ENCODE measurements at regions not wholly inside any gene's neighbourhood (a gene's known extent, or its start where the extent isn't known, plus 50 kb on each side); places are given as distances from the start of the nearest gene placed in this dataset.

DNA sequence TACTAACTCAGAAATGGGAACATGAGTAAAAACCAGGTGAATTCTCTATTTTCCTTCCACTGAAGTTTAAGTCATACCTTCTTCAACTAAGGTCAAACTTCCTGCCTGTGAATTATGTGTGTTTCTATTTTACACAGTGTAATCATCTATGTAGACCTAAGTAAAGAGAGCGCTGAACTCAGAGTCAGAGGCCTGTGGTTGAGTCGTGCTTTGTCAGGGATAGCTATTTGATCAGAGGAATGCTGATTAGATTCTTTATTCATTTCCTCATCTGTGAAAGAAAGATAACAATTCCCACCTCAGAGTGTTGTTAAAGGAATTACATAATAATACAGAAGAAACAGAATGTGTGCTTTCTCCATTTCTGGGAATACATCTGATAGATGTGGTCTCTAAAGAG lies 654.1 kb downstream of the STIM2 start:
- DNase-seq, result no peak

DNA sequence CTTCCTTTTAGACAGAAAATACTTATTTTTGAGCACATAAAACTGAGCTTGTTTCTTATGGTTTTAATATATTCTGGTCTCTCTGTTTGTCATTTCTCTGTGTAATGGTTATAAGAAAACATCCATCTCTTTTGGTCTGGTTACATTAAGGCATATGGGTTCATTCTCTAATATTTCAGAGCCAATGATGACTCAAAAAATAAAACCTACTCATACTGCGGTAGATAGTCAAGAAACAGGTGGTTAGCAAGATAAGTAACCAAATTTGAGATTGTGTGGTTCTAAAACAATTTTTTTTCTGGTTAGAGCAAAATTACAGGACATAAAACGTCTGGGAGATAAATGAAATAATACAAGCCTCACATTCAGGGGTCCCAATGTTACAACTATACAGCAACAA lies 654.5 kb downstream of the STIM2 start:
- DNase-seq, result no peak

DNA sequence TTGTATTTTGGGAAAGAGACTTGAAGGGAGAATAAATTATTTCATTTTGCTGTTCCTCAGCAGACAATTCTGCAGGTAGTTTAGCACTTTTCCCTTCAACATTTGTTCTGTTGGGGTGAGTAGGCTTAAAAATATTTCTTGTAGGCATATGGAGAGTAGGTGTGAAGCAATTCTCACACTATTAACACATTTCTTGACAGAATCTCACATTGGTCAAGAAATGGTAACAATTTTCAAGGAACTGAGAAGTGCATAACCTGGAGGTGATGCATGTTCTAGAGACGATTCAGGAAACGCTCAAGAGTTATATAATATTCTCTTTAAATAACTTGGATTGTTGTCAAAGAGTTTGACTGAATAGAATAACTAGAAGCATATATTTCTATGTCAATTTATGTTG lies 658.2 kb downstream of the STIM2 start:
- no peak for DNase-seq

DNA sequence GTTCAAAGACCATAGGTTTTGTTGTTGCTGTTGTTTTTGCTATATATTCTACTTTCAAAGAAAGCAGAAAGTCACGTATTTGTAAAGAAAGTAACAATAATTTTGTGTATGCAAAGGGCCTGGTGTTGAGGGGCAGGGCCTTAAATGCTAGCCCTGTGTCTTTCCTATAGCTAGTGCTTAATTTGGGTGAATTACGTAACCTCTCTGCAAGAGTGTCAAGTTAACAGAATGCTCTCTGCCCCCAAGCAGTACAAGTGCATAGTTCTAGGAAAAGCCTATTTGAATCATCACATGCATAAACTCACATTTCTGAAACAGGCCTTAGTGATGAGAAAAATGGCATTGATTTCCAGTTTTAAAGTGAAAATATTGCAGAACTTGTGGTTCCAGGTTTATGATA lies 663.6 kb downstream of the STIM2 start:
- no peak for DNase-seq

DNA sequence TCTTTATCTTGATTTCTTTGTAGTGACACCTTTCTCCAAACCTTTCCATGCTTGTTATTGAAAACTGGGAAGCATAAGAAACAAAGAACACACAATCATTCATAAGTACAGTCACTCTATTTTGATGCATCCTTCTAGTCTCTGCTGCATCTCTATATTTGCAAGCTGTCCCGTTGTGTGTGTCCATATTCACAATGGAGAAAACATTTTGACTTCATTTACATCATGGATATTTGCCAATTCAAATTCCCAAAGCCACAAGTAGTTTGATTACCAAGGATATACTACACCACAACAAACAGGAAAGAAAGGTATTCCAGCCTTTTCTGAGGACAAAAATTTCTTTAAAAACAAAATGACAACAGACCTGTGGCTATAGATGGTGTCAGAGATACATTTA lies 673.8 kb downstream of the STIM2 start:
- no peak for DNase-seq

DNA sequence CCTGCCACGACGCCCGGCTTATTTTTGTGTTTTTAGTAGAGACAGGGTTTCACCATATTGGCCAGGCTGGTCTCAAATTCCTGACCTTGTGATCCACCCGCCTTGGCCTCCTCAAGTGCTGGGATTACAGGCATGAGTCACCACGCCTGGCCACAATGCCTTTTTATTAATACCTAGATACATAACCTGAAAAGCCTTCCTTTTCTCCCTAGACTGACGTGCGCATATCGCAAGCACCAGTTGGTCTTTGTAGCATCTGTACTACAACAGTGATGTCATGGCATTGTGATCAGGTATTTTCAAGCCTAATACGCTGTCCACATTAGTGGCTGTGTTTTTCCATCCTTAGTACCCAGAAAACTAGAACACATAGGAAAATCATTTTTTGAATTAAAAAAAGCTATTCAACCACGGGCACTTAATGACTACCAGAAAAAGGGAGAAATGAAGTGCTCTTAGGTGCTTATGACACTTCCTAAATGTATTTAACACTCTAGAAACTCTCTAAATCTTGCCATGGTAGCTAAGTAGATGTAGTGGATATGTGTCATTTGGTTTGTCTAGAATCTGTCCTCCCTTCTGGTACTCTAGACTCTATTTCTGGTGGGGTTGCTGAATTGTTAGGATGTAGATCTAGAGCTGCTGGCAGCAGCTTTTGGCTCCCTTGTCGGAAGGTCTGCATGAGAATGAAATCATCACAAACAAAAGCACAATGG lies 707.8 kb downstream of the STIM2 start:
- DNase-seq, result no peak

DNA sequence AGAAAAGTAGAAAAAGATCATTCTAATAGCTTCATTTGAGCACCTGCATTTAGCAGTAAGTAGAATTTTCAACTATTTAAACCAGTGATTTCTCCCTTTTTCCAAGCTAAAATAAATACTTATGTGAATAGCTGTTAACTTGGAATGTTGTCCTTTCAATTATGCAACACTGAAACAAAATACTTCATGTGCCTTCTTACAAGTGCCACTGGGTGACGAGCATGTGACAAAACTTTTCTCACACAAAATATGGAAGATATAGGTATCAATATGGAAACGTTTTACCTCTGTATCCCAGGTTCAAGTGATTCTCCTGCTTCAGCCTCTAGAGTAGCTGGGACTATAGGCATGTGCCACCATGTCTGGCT lies 708.3 kb downstream of the STIM2 start:
- DNase-seq, result no peak

DNA sequence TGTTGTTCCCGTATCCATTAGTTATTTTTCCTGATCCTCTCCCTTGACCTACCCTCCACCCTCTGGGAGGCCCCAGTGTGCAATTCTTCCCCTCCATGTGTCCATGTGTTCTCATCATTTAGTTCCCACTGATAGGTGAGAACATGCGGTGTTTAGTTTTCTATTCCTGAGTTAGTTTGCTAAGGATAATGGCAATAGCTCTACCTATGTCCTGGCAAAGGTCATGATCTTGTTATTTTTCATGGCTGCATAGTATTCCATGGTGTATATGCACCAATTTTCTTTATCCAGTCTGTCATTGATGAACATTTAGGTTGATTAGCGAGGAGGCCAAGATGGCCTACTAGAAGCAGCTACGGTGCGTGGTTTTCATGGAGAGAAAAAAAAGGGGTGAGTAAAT lies 714.1 kb downstream of the STIM2 start:
- no peak for DNase-seq

DNA sequence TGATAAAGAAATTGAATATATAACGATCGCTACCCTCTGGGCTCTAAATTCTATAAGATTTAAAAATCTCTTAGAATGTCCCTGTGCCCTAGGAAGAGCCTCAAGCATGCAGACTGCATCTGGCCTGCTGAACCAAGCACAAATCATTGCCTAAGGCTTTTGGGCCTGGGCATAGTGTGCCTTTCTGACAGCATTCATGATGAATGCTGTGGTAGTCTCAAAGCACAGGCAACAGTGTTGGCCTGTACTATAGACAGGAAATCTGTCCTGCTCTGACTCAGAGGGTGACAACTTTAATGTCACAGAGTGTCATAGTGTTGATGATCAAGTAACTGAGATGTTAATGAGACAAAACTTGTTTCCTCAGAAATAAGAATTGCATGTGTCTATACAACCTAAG lies 717.3 kb downstream of the STIM2 start:
- no peak for DNase-seq

DNA sequence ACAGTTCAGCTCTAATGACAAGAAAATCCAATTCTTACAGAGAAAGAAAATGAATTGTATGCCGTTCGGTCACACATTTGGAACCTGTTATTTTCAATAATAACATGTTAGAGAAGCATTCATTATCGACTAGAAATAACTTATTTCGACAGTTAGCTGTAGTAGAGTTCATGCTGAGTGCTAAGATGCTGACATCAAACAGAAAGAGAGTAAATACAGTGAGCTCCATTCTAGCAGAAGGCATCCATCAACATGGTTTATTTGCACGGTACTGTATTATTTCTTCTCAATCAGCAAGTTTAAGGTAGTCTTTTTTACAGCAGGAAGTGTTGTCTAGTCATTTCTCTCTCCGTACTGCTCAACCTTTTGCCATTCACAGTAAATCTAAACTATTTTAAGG lies 732.1 kb downstream of the STIM2 start:
- DNase-seq, result no peak

DNA sequence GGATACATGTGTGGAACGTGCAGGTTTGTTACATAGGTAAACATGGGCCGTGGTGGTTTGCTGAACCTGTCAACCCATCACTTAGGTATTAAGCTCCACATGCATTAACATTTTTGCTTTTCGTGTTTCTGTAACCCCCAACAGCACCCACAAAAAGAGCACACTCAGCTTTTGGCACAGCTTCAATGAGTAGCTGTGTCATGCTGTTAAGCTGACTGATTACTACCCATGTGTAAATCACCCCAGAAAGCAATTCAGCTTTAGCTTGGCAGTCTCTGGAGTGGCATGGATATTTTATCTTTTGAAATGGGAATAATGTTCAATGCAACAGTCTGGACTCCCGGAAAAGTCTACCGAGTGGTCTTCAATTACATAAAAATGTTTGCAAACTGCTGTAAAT lies 734.3 kb downstream of the STIM2 start:
- no peak for DNase-seq

DNA sequence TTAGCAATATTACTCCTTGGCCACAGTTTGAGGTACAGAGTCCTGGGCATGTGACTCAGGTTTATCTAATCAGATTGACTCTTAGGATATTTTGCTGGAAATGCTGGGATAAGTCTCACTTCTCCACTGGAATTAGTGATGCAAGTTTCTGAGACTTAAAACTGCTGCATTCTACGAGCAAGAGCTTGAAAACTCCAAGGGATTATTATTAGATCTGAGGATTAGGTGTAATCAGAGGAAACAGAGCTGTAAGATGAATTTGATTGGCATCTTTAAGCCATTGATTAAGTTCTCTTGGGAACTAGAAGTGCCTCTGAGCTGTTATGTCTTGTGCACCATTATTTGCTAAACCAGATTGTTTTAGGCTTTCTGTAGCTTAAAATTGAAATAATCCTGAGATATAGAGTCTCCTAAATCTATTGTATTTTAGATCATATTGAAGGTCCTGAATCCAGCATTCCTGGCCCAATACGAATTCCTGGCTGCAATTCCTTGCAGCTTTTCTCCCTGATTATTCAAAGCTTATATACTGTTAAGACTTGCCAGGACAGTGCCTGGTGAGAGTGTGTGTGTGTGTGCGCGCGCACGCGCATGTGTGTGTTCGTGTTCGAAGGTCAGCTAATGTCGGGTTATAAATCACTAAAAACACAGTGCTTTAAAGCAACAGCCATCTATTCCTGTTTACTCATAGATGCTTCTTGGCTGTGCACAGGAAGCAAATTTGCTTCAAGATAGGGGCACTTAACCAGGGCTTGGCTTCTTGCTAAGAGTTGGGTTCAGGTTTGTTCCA lies 735.1 kb downstream of the STIM2 start:
- no peak for DNase-seq

DNA sequence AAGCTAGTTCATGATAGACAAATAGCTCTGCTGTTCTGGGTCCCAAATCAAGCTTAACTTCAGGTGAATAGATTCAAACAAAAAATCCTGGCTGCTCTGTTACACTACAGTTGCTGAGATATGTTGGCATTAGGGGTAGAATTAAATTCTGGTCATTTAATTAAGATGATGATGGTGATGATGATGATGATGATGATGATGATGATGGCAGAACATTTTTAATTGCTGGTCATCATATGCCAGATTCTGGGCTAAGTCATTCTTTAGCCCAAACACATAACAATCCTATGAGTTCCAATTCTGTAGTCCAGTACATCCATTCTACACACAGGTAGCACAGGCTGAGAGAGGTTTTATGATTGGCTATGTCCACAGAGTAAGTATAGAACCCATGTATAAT lies 741.5 kb downstream of the STIM2 start:
- no peak for DNase-seq

DNA sequence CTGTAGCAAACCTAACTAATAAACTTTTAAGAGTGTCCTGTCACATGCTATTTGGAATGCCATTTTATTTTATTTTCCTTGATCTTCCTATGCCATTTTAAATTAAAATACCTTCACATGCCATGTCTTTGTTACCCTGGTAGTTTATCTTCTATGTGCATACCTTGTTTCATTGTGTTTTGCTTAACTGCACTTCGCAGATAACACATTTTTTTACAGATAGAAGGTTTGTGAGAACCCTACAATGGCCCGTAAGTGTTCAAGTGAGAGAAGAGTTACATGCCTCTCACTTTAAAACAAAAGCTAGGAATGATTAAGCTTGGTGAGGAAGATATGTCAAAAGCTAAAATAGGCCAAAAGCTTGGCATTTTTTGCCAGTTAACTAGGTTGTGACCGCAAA lies 744.1 kb downstream of the STIM2 start:
- DNase-seq, result no peak

DNA sequence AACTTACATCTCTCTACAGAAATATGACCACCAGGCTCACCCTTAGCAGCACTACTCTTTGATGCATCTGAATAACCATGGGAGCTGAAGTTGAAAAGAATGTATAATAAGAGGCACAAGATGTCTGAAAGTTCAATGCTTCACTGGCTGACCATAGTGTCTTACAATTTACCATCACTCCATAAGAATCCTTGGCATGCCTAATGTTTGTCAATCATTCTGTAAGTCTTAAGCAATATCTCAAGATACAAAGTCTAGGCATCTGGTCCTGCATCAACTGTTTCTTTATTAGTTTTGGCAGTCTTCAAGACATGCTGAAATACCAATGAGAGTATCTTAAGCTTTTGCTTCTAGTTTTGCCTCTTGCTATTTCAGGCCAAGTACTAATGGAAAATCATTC lies 755.5 kb downstream of the STIM2 start:
- no peak for DNase-seq

DNA sequence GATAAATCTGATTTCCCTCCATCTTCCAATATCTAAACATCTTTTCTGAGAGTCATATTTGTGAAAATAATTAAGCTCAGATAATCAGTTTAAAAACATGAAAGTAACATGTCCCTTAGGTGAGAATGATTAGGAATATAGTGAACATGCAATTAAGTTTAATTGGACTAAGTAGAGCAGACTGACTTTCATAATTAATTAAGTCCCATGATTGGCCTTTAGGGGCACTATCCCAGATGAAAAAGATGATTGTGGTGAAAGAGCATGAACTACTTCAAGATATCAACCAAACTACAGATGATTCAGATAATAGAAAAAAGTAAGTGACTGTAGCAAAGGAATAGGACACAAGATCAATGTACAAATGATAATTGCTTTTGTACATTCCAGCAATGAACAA lies 758.8 kb downstream of the STIM2 start:
- no peak for DNase-seq

DNA sequence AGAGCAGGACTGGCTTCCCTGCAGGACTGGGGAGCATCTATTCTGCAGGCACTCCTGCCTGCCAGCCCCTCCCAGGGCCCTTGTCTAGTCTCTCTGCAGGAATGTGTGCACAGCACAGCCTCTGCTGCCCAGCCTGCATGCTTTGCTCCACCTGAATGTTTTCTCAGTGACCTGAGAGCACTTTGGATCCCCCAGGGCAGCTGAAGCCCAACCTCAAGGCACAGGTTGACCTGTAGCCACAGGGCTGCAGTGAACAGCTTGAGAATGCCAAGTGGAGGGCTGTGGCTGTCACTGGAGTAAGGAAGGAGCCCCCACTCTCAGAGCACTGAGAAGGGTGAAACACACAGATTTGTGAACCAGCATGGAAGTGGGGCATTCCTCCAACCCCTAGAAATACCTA lies 760.2 kb downstream of the STIM2 start:
- no peak for DNase-seq

DNA sequence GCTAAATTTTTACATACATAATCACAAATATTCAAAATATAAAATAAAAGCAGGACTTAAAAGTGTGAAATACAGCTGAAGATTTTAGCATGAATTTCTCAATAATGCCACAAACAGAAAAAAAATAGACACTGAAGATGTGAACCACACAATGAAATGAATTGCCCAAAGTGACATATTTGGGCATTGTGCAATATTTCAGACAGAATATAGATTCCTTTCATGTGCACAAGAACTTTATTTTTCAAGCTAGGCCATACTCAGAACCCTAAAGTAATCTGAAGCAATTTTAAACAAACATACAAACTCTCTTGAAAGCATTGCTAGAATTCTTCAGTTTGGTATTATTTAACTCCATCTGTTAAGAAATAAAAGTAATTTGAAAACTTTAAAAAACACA lies 764.1 kb downstream of the STIM2 start:
- no peak for DNase-seq

DNA sequence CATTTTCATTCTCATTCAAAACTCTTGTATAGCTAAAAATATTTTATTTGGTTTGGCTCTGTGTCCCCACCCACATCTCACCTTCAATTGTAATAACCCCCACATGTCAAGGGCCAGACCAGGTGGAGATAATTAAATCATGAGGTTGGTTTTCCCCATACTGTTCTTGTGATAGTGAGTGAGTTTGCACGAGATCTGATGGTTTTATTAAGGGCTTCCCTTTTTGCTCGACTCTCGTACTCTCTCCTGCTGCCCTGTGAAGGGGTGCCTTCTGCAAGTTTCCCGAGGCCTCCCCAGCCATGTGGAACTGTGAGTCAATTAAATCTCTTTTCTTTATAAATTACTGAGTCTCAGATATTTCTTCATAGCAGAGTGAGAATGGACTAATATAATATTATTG lies 768.0 kb downstream of the STIM2 start:
- DNase-seq, result no peak

DNA sequence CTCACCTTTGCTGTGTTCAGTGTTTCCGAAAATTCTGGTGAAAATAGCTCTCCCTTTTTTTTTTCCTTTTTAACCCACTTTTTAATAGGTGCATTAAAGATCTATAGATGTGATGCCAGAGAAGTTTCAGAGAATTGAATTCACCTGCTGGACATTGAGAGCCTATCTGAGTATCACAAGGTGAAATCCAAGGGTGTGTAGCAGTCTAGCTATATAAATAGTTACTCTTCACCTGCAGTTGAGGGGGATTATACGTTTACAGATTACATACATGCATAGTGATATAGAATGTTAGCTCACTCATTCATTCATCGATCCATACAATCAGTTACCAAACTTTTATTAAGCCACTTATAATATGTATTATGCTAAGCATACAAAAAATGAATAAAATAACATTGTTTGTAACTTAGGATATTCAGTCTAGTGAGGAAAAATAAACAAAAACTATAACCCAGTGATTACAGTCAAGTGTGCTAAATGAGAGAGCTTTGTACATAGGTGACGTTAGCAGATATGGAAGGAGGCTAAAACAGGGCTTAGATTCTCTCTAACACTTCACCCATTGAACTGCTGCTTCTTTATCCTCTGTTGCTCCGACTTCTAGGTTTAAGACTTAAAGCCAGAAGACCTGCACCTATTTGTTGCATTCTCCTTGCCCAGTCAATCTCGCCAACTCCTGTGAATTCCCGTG lies 769.0 kb downstream of the STIM2 start:
- DNase-seq, result no peak

DNA sequence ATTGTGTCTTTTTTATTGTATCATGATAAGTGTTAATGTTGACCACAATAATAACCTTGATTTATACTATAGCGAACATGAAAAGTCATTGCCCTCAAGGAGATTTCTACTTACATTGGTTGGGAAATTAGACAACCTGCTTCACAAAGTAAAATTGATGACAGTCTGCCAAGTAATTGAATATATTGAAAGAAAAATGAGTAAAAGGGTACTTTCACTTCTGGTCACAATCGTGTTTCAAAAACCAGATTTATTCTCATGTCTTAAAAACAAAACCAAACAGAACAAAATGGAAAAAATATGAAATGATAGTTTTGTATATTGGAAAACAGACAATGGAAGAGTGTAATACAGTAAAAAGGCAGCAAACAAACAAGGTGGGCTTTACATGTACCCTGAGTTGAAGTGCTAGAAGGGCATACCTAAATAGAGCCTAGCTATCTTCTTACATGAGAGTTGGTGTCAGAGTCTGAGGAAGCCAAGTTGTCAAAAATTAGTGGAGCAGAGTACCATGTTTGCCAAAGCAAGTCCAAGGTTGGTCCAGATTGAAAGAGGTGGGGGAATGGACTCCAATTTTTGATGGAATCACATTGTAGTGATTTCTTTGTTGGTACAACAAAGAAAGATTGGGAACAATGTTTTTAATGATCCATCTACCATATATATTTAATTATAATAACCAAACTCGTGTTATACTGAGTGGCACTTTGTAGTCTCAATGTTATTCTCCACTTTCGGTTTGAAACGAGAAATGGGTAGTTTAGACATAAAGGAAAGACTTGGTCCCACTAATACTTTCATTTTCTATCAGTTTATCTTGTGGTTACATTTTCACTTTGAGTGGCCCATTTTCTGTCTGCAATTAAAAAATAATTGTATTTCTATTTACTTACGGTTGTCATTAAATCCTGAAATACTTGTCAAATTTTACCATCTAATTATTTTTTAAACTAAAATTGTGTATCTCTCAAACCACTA lies 775.6 kb downstream of the STIM2 start:
- DNase-seq, result no peak

Data from left kidney (tissue), 1 donor.